GM19397 (cell line): ENCODE measurements at regions not wholly inside any gene's neighbourhood (a gene's known extent, or its start where the extent isn't known, plus 50 kb on each side); places are given as distances from the start of the nearest gene placed in this dataset.
"Not testable (repeated sequence)": the region's sequence is repeated elsewhere in the genome, so short reads cannot be mapped to it uniquely, and the experiment has no call there.

Source experiments
- ATAC-seq: cut with Tn5 transposase; IDR thresholded peaks from one replicate; pipeline ENCODE4 v1.9.1; 2021; ENCODE audit warnings: mild to moderate bottlenecking, moderate library complexity; ENCODE audit not compliant: unreplicated experiment

GRCh38 chr4:1572964-1573720, 111.0 kb downstream of the FAM53A start:
- ATAC-seq = no peak

- no peak for ATAC-seq
Observed at GRCh38 chr4:1572521-1572920, 111.6 kb downstream of the FAM53A start.

GRCh38 chr4:1572010-1572385, 112.1 kb downstream of the FAM53A start:
- no peak for ATAC-seq

GRCh38 chr4:1571165-1572009, 112.7 kb downstream of the FAM53A start:
- ATAC-seq = no peak

- no peak for ATAC-seq
Observed at GRCh38 chr4:1570291-1571164, 113.6 kb downstream of the FAM53A start.

GRCh38 chr4:1569461-1570151, 114.5 kb downstream of the FAM53A start:
- ATAC-seq = no peak

GRCh38 chr4:1568855-1569460, 115.2 kb downstream of the FAM53A start:
- ATAC-seq = no peak

GRCh38 chr4:1567808-1568581, 116.1 kb downstream of the FAM53A start:
- ATAC-seq = no peak

GRCh38 chr4:1567519-1567807, 116.7 kb downstream of the FAM53A start:
- no peak for ATAC-seq

GRCh38 chr4:1566838-1567518, 117.1 kb downstream of the FAM53A start:
- ATAC-seq = no peak

GRCh38 chr4:1566301-1566837, 117.7 kb downstream of the FAM53A start:
- ATAC-seq = not testable (repeated sequence)

GRCh38 chr4:1565598-1566295, 118.4 kb downstream of the FAM53A start:
- no peak for ATAC-seq

- ATAC-seq = no peak
Observed at GRCh38 chr4:1564535-1565375, 119.4 kb downstream of the FAM53A start.

- no peak for ATAC-seq
Observed at GRCh38 chr4:1563768-1564485, 120.2 kb downstream of the FAM53A start.

- ATAC-seq = no peak
Observed at GRCh38 chr4:1563241-1563640, 120.9 kb downstream of the FAM53A start.

- no peak for ATAC-seq
Observed at GRCh38 chr4:1562771-1563170, 121.3 kb downstream of the FAM53A start.

- ATAC-seq = no peak
Observed at GRCh38 chr4:1562371-1562770, 121.7 kb downstream of the FAM53A start.
